ENCODE measurements at regions not wholly inside any gene's neighbourhood (a gene's known extent, or its start where the extent isn't known, plus 50 kb on each side); places are given as distances from the start of the nearest gene placed in this dataset.

DNA sequence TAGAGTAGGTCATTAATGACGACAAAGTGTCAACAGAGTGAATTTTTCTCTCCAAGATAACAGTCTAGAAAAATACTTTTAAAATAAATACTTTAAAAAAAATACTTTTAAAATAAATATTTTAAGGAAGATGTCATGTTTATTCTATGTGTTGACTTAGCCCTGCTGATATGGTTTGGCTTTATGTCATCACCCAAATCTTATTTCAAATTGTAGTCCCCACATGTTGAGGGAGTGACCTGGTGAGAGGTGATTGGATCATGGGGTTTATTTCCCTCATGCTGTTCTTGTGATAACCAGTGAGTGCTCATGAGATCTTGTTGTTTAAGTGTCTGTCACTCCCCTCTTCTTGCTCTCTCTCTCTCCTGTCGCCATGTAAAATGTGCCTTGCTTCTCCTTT, 754.9 kb upstream of the SLIT2 start (continued):
- TF ChIP-seq THYN1 (CRISPR knock-in tag; IDR thresholded peaks at IDR 0.05; ENCODE audit: borderline replicate concordance, low read depth), result no peak
- TF ChIP-seq FOXA1 (IDR thresholded peaks at IDR 0.05), result no peak
- no peak for TF ChIP-seq FOXA1 (CRISPR knock-in tag; IDR thresholded peaks at IDR 0.05)
- no peak for TF ChIP-seq ZNF234 (CRISPR knock-in tag; conservative IDR thresholded peaks at IDR 0.05)
- TF ChIP-seq, protein P1, sequence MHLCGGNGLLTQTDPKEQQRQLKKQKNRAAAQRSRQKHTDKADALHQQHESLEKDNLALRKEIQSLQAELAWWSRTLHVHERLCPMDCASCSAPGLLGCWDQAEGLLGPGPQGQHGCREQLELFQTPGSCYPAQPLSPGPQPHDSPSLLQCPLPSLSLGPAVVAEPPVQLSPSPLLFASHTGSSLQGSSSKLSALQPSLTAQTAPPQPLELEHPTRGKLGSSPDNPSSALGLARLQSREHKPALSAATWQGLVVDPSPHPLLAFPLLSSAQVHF (CRISPR knock-in tag; IDR thresholded peaks at IDR 0.05), result no peak

DNA sequence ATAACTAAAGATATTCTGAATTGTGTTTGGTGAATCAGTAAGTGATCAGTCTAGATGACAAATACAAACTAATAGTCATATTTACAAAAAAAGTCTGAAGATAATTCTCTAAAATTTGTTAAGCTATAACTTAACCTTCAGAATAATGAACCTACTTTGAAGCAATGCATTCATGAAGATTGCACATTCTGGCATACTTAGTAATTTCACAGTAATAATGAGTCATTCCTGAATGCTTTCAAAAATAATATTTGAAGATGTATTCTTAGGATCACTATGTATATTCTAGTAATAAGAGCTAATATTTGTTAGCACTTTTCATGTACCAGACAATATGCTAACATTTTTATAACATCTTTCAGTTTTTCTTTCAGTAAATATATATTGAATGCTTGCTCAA, 756.7 kb upstream of the SLIT2 start:
- FAIRE-seq, result no peak
- no peak overlapping the region for H3K27ac ChIP-seq (ENCODE audit: extremely low read length, insufficient read depth, low read length)
- H3K4me2 ChIP-seq (ENCODE audit: low read depth, low read length), result no peak overlapping the region
- no peak for ATAC-seq
- no peaks in the 10 kb centered on the region for H3K4me1 ChIP-seq (ENCODE audit: insufficient read depth, low read length)
- H3K9ac ChIP-seq (ENCODE audit: insufficient read depth, low read depth, low read length), result no peak overlapping the region
- H2AFZ ChIP-seq (ENCODE audit: low read length), result no peak overlapping the region
- no peaks in the 10 kb centered on the region for H4K20me1 ChIP-seq (ENCODE audit: insufficient read depth, low read length)
- H3K4me3 ChIP-seq (replicated peaks in 1 of 3; ENCODE audit: insufficient read depth in 1 of 3, low read depth in 2 of 3, low read length in 3 of 3), result no peak overlapping the region
- in situ Hi-C loops (cut with HindIII; ENCODE audit: extremely low pct_ligation_motif_present, low pct_unique_long_range_greater_than_20kb), result no loop called here
- intact Hi-C loops (cut with micrococcal nuclease; ENCODE audit: unreplicated experiment), result no loop called here
- no peaks in the 10 kb centered on the region for H3K36me3 ChIP-seq (replicated peaks in 1 of 2; ENCODE audit: control insufficient read depth in 1 of 2, insufficient read depth in 2 of 2, low read length in 2 of 2)
- DNase-seq (ENCODE audit: low spot score), result no peak
- H3K27me3 ChIP-seq (ENCODE audit: control insufficient read depth in 1 of 2, insufficient read depth in 2 of 2, low read length in 2 of 2), result no peaks in the 10 kb centered on the region
- peaks cover 90% of the 10 kb centered on the region for H3K9me3 ChIP-seq (ENCODE audit: low read length)
- POLR2A ChIA-PET, result no interaction called here
- H3K79me2 ChIP-seq (ENCODE audit: insufficient read depth, low read length), result no peaks in the 10 kb centered on the region
- CTCF ChIA-PET (ENCODE audit: low intra/inter-chr PET ratio, low total read pairs), result no interaction called here
- no TSS peak for BruUV-seq (replicated peaks)
- TF ChIP-seq ZNF883 (CRISPR knock-in tag; IDR thresholded peaks at IDR 0.05; ENCODE audit: not compliant biosample characterization) (no peak), ZNF550 (CRISPR knock-in tag; IDR thresholded peaks at IDR 0.05; ENCODE audit: borderline replicate concordance) (no peak), ZKSCAN1 (IDR thresholded peaks at IDR 0.05; ENCODE audit: low read length) (no peak), ZNF644 (CRISPR knock-in tag; IDR thresholded peaks at IDR 0.05; ENCODE audit: low read depth) (no peak), AGO2 (optimal IDR thresholded peaks at IDR 0.05; ENCODE audit: low read depth, low read length) (no peak), ZNF382 (CRISPR knock-in tag; IDR thresholded peaks at IDR 0.05; ENCODE audit: borderline replicate concordance) (no peak), RFX5 (IDR thresholded peaks at IDR 0.05; ENCODE audit: low read depth, low read length) (no peak), ZMYM2 (CRISPR knock-in tag; IDR thresholded peaks at IDR 0.05) (no peak), RELA (CRISPR knock-in tag; IDR thresholded peaks at IDR 0.05) (no peak), FOSL2 (CRISPR knock-in tag; IDR thresholded peaks at IDR 0.05) (no peak), ZNF124 (CRISPR knock-in tag; IDR thresholded peaks at IDR 0.05) (no peak), YEATS4 (CRISPR knock-in tag; IDR thresholded peaks at IDR 0.05; ENCODE audit: borderline replicate concordance) (no peak), MAFF (IDR thresholded peaks at IDR 0.05; ENCODE audit: low read depth, low read length) (no peak), MED1 (CRISPR knock-in tag; IDR thresholded peaks at IDR 0.05) (no peak)
- TF ChIP-seq, protein P2, sequence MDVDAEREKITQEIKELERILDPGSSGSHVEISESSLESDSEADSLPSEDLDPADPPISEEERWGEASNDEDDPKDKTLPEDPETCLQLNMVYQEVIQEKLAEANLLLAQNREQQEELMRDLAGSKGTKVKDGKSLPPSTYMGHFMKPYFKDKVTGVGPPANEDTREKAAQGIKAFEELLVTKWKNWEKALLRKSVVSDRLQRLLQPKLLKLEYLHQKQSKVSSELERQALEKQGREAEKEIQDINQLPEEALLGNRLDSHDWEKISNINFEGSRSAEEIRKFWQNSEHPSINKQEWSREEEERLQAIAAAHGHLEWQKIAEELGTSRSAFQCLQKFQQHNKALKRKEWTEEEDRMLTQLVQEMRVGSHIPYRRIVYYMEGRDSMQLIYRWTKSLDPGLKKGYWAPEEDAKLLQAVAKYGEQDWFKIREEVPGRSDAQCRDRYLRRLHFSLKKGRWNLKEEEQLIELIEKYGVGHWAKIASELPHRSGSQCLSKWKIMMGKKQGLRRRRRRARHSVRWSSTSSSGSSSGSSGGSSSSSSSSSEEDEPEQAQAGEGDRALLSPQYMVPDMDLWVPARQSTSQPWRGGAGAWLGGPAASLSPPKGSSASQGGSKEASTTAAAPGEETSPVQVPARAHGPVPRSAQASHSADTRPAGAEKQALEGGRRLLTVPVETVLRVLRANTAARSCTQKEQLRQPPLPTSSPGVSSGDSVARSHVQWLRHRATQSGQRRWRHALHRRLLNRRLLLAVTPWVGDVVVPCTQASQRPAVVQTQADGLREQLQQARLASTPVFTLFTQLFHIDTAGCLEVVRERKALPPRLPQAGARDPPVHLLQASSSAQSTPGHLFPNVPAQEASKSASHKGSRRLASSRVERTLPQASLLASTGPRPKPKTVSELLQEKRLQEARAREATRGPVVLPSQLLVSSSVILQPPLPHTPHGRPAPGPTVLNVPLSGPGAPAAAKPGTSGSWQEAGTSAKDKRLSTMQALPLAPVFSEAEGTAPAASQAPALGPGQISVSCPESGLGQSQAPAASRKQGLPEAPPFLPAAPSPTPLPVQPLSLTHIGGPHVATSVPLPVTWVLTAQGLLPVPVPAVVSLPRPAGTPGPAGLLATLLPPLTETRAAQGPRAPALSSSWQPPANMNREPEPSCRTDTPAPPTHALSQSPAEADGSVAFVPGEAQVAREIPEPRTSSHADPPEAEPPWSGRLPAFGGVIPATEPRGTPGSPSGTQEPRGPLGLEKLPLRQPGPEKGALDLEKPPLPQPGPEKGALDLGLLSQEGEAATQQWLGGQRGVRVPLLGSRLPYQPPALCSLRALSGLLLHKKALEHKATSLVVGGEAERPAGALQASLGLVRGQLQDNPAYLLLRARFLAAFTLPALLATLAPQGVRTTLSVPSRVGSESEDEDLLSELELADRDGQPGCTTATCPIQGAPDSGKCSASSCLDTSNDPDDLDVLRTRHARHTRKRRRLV (CRISPR knock-in tag; IDR thresholded peaks at IDR 0.05), result no peak
- TF ChIP-seq, protein P3, sequence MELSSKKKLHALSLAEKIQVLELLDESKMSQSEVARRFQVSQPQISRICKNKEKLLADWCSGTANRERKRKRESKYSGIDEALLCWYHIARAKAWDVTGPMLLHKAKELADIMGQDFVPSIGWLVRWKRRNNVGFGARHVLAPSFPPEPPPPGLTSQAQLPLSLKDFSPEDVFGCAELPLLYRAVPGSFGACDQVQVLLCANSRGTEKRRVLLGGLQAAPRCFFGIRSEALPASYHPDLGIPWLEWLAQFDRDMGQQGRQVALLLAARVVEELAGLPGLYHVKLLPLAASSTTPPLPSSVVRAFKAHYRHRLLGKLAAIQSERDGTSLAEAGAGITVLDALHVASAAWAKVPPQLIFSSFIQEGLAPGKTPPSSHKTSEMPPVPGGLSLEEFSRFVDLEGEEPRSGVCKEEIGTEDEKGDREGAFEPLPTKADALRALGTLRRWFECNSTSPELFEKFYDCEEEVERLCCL (CRISPR knock-in tag; IDR thresholded peaks at IDR 0.05; ENCODE audit: borderline replicate concordance), result no peak

Data from HepG2 (cell line).